ENCODE measurements at regions not wholly inside any gene's neighbourhood (a gene's known extent, or its start where the extent isn't known, plus 50 kb on each side); places are given as distances from the start of the nearest gene placed in this dataset.
A peak's percentile ranks its signal among the peaks of the same experiment; 100 is the strongest.

DNA sequence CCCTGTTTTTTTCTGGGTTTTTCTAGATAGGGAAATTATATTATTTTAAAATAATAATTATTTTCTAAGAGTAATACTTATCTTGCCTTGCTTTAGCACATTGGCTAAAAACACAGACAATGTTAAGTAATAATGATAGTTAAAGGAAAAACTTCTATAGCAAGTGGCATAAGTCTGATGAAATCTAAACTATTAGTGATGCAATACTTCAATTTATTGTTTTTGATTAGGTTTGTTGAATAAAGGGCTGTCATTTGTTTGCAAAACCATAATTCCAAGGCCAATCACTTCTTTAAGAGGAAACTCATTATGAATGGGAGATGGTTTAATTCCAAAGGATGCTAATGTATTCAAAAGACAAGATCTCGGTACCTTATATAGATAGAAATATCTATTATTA lies 293.8 kb upstream of the FBXL7 start:
- no peak for DNase-seq (ENCODE audit: low spot score)

DNA sequence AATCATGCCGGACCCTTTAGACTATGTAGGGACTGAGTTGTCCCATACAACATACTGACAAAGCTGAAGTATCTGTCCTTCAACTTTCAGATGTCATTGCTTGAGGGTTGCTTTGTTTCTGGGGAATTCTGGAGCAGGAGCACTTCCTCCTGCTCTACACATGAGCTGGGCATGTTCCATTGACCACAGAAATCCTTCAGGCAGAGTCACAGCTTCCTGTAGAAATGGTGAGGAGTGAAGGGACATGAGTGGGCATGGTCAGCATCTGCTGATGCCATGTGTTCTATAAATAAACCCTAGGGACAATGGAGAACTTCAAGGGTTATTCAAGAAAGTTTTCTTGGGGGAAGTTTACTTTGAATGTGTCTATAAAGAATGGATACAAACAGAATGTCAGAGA lies 296.6 kb upstream of the FBXL7 start:
- DNase-seq (ENCODE audit: low spot score), result no peak

DNA sequence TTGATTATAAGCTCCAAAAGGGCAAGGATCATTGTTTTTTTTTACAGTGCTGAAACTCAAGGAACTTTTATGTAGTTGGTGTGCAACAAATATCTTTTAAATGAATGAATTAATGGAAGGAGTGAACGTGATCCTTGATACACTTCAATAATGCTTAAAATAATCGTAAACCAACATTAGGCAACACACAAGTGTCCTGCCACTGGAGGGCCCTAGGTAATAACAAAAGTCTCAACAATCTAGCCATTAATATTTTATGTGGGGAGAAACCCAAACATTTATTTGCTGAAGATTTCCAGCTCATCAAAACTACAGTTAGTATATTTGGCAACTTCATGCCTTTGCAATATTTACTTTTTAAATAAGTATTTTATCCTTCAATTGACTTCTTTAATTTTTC lies 309.0 kb upstream of the FBXL7 start:
- no peak for DNase-seq (ENCODE audit: low spot score)

DNA sequence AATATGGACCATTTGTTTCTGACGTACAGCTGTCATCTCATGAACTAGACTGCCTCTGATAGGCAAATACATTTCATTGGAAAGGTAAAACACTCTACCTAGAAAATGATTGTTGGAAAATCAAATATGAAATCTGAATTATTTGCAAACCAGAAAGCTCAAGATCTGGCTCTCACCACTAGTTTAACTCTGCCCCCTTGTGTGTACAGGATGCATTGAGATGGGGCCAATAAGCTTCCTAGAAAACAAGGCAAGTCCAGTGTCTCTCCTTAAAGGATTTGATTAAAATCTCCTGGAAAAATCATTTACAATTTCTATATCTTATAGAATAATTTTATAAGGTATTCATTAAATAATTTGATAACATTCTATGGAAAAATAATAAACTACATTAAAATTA lies 311.9 kb upstream of the ANKH start:
- no peak for DNase-seq (ENCODE audit: low spot score)

DNA sequence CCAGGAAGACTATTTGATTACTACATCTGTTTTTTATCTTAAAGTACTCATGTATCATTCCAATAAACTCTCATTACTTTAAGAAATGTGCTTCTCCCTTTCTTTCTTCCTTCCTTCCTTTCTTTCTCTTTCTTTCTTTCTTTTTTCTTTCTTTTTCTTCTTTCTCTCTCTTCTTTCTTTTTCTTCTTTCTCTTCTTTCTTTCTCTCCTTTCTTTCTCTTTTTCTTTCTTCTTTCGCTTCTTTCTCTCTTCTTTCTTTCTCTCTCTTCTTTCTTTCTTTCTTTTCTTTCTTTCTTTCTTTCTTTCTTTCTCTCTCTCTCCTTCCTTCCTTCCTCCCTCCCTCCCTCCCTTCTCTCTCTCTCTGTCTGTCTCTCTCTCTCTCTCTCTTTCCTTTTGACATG lies 298.6 kb upstream of the ANKH start:
- no peak for DNase-seq (ENCODE audit: low spot score)

DNA sequence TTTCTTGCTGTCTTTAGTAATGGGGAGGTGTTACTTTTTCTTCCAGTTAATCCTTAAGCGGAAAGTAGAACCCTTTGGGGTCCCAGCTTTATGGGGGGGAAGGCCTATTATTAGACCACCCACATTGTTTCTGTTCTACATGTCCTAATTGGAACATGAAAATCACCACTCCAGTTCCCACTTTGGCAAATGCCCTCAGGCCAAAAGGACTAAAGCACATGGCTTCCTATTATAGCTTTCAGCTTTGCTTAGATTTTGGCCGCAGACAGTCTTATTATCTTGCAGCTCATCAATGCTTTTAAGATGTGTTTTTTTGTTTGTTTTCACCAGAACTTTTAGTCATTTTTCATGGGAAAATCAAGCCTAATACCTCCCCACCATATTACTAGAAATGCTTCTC lies 296.8 kb upstream of the ANKH start:
- no peak for DNase-seq (ENCODE audit: low spot score)

DNA sequence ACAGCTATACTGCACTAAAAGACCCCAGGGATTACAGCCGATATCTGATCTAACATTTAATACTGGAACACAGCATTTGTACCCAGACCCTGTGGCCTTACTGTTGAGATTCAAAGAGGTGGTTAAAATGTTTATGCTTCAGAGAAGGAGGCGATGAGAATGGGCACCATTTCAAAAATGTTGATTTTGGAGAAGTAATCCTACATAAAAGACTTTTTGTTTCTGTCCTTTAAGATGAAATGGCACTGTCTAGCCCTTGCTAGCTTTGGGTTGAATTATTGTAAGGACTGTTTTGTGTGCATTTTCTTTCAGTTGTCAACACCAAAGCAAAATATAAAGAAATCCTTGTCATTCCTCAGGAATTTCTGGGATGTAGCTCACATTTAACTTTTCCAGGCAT lies 288.5 kb upstream of the ANKH start:
- DNase-seq (ENCODE audit: low spot score), result no peak

DNA sequence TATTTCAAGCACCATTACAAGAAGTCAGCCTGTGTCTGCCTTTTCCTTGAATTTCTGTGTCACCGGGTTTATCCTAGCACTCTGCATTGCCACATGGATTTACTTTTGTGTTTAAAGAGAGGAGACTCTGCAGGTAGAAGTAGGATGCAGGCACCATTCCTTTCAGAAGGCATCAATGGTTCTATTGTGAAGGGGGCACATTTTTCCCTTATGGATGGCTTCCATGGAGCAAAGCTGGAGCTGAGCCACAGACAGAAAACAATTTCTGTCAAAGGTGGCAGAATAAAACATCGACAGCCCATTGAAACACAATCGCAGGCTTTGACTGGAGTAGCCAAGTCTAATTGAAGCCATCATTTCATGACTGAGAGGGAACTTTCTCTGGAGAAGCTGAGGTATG lies 288.0 kb upstream of the ANKH start:
- DNase-seq (ENCODE audit: low spot score), result no peak

DNA sequence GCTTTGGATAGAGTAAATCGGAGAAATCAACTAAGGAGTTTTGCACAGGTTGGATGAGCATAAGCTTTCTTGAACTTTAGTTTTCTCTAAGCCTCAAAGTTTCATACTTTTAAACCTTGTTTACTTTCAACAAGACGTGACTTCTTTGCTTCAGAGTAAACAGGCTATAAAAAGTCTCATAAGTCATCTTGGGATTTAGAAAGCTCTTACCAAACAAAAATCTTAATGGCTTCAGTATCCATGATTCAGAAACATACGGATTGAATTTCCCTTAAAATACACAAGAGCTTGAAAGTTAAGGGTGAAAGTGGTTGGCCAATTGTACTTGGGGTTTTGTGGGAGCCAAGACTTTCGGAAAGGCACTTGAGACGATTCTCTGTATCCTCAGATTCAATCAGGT lies 270.9 kb upstream of the ANKH start:
- no peak for DNase-seq (ENCODE audit: low spot score)

DNA sequence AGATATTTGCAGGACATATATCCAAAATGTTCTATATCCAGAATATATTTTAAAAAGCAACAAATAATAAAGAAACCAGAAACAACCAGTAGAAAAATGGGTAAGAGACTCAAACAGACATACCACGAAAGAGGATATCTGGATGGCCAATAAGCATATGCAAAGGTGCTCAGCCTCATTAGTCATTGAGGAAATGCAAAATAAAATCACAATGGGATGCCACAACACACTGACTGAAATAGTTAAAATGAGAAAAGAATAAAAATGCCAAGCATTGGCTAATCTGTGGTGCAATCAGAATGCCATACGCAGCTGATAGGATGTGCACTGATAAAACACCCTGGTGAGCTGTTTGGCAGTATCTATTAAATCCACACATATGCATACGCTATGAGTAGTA lies 265.8 kb upstream of the ANKH start:
- no peak for DNase-seq (ENCODE audit: low spot score)

DNA sequence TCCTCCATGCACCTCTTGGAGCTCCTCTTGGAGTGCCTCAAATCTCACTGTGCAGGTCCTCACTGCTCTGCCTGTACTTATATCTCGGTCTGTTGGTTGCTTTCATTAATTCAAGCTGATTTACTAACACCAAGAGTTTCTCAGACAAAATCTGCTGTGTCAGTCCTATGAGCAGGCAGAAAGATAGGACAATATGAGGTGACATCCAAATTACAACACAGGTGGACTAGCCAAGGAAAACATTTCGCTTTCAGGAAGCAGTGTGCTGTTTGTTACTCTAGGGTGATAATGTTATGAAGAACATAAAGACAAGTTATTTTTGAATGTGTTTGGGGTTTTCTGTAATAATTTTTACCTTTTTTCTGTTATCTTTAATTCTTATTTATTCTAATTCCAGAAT lies 264.1 kb upstream of the ANKH start:
- no peak for DNase-seq (ENCODE audit: low spot score)

DNA sequence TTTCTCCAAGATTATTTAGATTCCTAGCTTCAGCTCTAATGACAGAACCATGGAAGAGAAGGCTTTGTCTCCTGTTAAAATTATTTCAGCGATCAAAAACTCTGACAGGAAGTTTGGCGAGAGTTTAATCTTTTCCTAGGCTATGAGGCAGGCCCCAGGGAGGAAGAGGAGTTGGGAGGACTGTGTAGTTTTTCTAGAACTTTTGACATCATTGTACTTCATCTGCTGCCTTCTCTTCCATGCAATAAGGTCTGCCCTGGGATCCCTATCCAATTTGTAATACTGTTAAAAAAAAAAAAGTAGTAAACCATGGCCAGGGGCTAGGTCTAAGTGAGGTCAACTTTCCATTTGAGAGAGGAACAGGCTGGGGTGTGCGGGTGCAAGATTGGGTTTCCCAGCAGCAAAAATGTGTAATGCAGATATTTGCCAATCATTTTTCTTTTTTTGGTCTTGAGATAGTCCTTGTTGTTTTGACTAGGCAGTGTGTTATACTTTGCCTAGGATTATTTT lies 261.9 kb upstream of the ANKH start:
- DNase-seq (ENCODE audit: low spot score), result no peak

DNA sequence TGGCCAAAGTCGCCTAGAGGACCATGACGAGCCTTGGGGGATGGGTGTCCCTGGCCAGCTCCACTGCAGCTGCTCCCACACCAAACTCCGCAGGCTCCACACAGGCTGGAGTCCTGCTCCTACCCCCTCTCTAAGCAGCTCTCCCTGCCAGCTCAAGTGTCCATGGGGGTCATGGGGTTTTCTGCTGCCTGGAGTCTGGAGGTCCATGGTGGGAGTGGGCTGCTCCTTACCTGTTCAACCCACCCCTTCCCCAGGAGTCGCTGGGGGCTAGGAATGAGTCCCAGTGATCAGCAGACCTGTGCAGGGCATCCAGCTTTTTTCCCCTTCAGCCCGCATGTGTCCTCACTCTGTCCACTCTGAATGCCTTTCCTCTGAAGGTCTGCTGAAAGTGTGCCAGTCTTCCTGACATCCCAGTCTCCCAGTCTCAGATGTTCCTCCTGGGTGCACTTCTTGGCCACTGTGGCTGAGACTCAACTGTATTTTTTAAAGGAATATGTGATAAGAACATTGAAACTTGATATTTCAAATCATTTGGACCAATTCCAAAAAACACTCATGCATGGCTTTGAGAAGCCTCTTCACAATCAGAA lies 261.3 kb upstream of the ANKH start:
- no peak for DNase-seq (ENCODE audit: low spot score)

DNA sequence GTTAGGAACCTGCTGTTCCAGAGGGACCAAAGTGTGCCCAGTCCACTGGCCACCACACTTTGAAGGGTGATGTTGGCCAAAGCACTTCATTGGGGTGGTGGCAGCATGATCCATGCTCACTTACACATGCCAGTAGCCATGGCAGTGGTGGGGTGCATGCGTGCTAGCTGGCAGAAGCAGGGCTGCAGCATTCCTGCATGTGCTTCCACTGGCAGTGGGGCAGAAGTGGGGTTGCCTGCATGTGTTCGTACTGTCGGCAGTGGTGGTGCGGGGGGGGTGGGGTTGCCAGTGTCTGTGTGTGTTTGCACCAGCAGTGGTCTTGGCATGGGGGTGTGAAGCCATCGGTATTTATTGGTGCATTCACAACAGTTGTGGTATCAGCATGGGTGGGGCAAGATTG lies 260.3 kb upstream of the ANKH start:
- DNase-seq (ENCODE audit: low spot score), result no peak

- DNase-seq (ENCODE audit: low spot score), result no peak
Measured at GRCh38 chr5:15124871-15125568, 253.4 kb upstream of the ANKH start.

- no peak for DNase-seq (ENCODE audit: low spot score)
Measured at GRCh38 chr5:15124461-15124860, 252.9 kb upstream of the ANKH start.

DNA sequence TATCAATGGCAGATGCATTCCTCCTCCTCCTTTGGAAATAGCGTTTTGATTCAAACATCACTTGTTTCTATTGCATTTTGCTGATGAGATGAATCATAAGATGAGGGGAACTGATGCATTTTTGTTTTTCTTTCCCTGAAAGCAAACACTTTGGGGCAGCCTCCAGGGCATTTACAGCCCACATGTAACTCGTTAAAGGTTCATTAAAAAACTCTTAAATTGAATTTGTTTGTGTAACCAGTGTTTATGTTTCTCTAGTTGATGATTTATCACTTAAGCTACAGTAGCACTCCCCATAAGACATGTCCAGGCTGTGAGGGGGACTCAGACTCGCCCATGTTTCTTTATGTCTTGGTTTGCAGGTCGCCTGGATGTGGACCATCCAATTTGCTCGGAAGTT lies 246.1 kb upstream of the ANKH start:
- no peak for DNase-seq (ENCODE audit: low spot score)

GRCh38 chr5:15116996-15117395 lies 245.4 kb upstream of the ANKH start:
- DNase-seq (ENCODE audit: low spot score), result no peak

DNA sequence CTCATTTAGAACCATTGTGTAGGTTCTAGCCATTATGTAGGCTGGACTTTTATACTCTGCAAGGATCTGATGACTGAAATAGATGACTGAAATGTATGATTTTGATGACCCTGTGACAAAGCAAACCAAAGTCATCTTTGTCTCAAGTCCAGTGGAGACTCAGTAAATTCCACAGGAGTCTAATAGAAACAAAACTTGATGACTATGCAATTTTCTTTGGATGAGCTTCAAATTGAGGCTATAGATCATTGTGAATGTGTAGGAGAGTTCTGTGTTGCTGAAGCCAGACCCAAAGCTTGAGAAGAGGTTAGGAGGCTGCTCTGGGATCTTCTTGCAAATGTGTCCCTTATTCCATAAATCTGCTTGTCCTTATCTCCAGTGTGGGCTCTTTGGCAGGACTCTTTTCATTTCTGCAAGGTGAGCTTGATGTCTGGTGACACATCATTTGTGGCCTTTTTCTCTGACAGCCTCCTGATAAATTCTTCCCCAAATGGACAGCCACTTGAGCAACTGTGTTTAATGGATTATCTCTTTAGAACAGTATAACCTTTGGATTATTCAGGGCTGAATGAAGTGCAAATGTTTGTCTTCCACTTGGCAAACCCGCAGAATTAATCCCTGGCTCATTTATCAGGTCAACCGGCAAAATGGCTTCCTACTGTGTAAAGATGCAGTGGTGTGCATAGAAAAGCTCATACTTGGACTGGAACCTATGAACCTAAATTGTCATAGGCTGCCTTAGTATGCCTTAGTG lies 235.1 kb upstream of the ANKH start:
- DNase-seq (ENCODE audit: low spot score), result no peak

DNA sequence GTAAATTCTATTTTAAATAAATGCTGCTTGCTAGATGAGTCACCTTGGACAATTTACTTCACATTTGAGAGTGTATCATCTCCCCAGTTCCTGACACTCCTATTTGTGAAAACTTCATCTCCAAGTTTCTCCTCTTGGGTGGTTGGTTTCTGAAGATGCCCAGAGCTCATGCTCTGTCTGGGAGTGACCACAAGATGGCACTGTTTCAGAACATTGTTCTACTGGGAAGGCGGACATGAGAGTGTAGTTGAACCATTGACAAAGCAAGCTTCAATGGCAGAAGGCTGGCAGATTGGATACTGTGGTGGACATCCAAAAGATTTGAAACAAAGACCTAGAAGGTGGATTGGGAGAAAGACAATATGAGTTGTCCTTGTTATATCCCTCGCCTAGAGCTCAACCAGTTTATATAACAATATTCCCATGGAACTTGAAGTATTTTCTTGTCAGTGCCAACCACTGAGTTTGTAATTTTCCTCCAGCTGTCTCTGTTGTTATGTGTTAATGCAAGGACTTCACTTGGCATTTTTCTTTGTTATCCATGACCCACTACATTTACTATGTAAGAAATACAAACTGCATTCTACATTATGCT lies 234.3 kb upstream of the ANKH start:
- peak; percentile 35 for DNase-seq (ENCODE audit: low spot score)

DNA sequence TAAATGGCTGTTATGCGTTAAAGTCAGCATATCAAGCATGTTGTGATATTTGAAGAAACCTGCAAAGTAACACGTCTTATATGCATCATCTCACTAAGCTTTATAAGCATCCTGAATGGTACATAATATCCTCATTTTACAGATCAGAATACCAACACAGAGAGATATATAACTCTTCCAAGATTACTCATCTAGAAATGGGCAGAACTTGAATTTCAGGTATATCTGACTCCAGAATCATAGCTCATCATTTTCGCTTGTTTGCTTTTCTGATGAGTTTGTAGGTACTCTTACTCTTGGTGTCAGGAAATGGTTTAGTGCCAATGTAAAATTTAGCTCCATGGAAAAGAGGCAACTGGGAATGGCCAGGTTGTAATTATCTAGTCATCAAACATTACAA lies 232.3 kb upstream of the ANKH start:
- DNase-seq (ENCODE audit: low spot score), result no peak

GRCh38 chr5:15103130-15103529 lies 231.6 kb upstream of the ANKH start:
- no peak for DNase-seq (ENCODE audit: low spot score)

DNA sequence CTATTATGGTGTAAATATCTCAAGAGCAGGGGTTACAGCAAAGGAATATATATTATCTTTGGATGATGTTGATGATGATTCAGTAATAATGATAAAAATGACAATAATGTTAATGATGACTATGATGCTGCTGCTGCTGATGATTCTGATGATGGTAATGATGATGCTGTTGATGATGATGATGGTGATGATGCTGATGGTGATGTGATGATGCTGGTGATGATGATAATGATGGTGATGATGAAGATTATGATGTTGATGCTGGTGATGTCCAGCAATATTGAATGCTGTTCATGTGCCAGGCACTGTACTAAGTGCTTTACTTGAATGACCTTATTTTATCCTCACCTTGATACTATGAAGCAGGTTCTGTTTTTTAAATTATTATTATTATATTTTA lies 226.0 kb upstream of the ANKH start:
- no peak for DNase-seq (ENCODE audit: low spot score)
